HCT116 (cell line): ENCODE measurements at regions not wholly inside any gene's neighbourhood (a gene's known extent, or its start where the extent isn't known, plus 50 kb on each side); places are given as distances from the start of the nearest gene placed in this dataset.

Experiments used
- ATAC-seq: fragments of 200-7000 bp; cut with Tn5 transposase; 2 replicates; pipeline ENCODE4 v1.9.1; 2020; ENCODE audit warnings: mild to moderate bottlenecking, moderate library complexity
- BruUV-seq: library from RNA; stranded (reverse); fragments of 400-500 nt; replicated peaks from 2 replicates; lab custom pipeline; 2021; lab: Mats Ljungman, UMichigan
- CTCF ChIA-PET: fragments of 300-600 bp; sonication (Branson Sonifier 250); formaldehyde crosslinking; loops from one replicate; lab custom pipeline; 2021; ENCODE audit warnings: antibody characterized with exemption; lab: Charles Lee
- POLR2A ChIA-PET: fragments of 300-600, 350-600 bp; sonication (Branson Sonifier 250); formaldehyde crosslinking; loops from one replicate; lab custom pipeline; 2021; ENCODE audit warnings: antibody characterized with exemption; lab: Charles Lee
- RAD21 ChIA-PET, 2 experiments: fragments of 300-600 bp; sonication (Branson Sonifier 250); formaldehyde crosslinking; loops; one replicate each; lab custom pipeline; 2023; ENCODE audit warnings: low total read pairs in 2 of 2; ENCODE audit not compliant: uncharacterized antibody in 2 of 2, unreplicated experiment in 2 of 2, low non-redundant PET in 1 of 2; lab: Charles Lee
- DNase-seq: peaks from one replicate; pipeline ENCODE4 v3.0.0-alpha.2; 2010; ENCODE audit warnings: low read depth, low spot score
- H2AFZ ChIP-seq: fragments of 200-600 bp; shearing (Covaris generic), sonication (generic); 2 replicates; pipeline ENCODE4 v1.6.1; 2017; ENCODE audit warnings: low read depth, mixed run types, mixed read lengths, antibody characterized with exemption, low read length; ENCODE audit not compliant: poor library complexity, severe bottlenecking
- H3K27ac ChIP-seq: 2 replicates; pipeline ENCODE4 v1.5.1; 2012; ENCODE audit warnings: low read depth, low read length
- H3K27me3 ChIP-seq: fragments of 200-600 bp; sonication (generic); 2 replicates; pipeline ENCODE4 v1.6.1; 2016; ENCODE audit warnings: mixed run types, low read length, mixed read lengths; ENCODE audit not compliant: insufficient read depth
- H3K36me3 ChIP-seq, 2 experiments: fragments of 200-500 bp in 1 of 2; fragments of 200-600 bp in 1 of 2; sonication (Bioruptor generic) in 1 of 2; sonication (generic) in 1 of 2; 2 replicates each; pipeline versions ENCODE4 v1.5.1 to v1.6.1; 2014 to 2016; ENCODE audit warnings: low read length in 2 of 2, inconsistent platforms in 1 of 2, mixed read lengths in 1 of 2, mixed run types in 1 of 2; ENCODE audit not compliant: insufficient read depth in 2 of 2, control insufficient read depth in 1 of 2
- H3K4me1 ChIP-seq, 2 experiments: fragments of 200-600 bp in 1 of 2; sonication (generic) in 1 of 2; 2 replicates each; pipeline versions ENCODE4 v1.5.1 to v1.6.1; 2012 to 2017; ENCODE audit warnings: low read length in 2 of 2, inconsistent platforms in 1 of 2, mild to moderate bottlenecking in 1 of 2, mixed read lengths in 1 of 2, mixed run types in 1 of 2, moderate library complexity in 1 of 2; ENCODE audit not compliant: insufficient read depth in 2 of 2, control insufficient read depth in 1 of 2
- H3K4me2 ChIP-seq: fragments of 200-600 bp; sonication (generic); 2 replicates; pipeline ENCODE4 v1.6.1; 2017; ENCODE audit warnings: mixed run types, low read length, mixed read lengths
- H3K4me3 ChIP-seq, 2 experiments: fragments of 200-600 bp in 1 of 2; sonication (generic) in 1 of 2; replicated peaks in 1 of 2; 2 replicates each; pipeline ENCODE4 v1.5.1; 2011 to 2016; ENCODE audit warnings: low read length in 2 of 2, control low read depth in 1 of 2, low read depth in 1 of 2, mild to moderate bottlenecking in 1 of 2, mixed read lengths in 1 of 2, mixed run types in 1 of 2
- H3K79me2 ChIP-seq: fragments of 200-600 bp; sonication (generic); 2 replicates; pipeline ENCODE4 v1.6.1; 2017; ENCODE audit warnings: mild to moderate bottlenecking, mixed run types, low read length, moderate library complexity, mixed read lengths; ENCODE audit not compliant: insufficient read depth
- H3K9ac ChIP-seq: fragments of 200-600 bp; sonication (generic); 2 replicates; pipeline ENCODE4 v1.6.1; 2016; ENCODE audit warnings: low read length, mixed read lengths
- H3K9me2 ChIP-seq: fragments of 200-600 bp; sonication (generic), shearing (Covaris generic); 2 replicates; pipeline ENCODE4 v1.6.1; 2017; ENCODE audit warnings: mixed run types, mild to moderate bottlenecking, moderate library complexity; ENCODE audit not compliant: insufficient read depth
- H3K9me3 ChIP-seq, 2 experiments: fragments of 200-500 bp in 1 of 2; fragments of 200-600 bp in 1 of 2; sonication (Bioruptor generic) in 1 of 2; sonication (generic) in 1 of 2; 2 replicates each; pipeline ENCODE4 v1.6.1; 2014 to 2017; ENCODE audit warnings: low read length in 2 of 2, mixed read lengths in 2 of 2, inconsistent platforms in 1 of 2, low read depth in 1 of 2, mild to moderate bottlenecking in 1 of 2, mixed run types in 1 of 2, moderate library complexity in 1 of 2; ENCODE audit not compliant: control insufficient read depth in 1 of 2, insufficient read depth in 1 of 2
- H4K20me1 ChIP-seq: fragments of 200-600 bp; sonication (generic), shearing (Covaris generic); 2 replicates; pipeline ENCODE4 v1.6.1; 2017; ENCODE audit warnings: mixed run types, mild to moderate bottlenecking, moderate library complexity; ENCODE audit not compliant: insufficient read depth
- CEBPB ChIP-seq: IDR thresholded peaks from 2 replicates; pipeline ENCODE4 v1.6.1; 2012; ENCODE audit warnings: low read depth
- CTCF ChIP-seq, 3 experiments: fragments of 200-600 bp in 1 of 3; sonication (generic) in 1 of 3; IDR thresholded peaks in 2 of 3; conservative IDR thresholded peaks in 1 of 3; 2 replicates each; pipeline ENCODE4 v1.5.1; 2012 to 2017; ENCODE audit warnings: low read depth in 2 of 3, low read length in 2 of 3, antibody characterized with exemption in 1 of 3, borderline replicate concordance in 1 of 3, control low read depth in 1 of 3, mild to moderate bottlenecking in 1 of 3, mixed read lengths in 1 of 3, mixed run types in 1 of 3, moderate library complexity in 1 of 3; ENCODE audit not compliant: insufficient read depth in 1 of 3
- EZH2 ChIP-seq: fragments of 200-600 bp; sonication (generic); IDR thresholded peaks from 2 replicates; pipeline ENCODE4 v1.6.1; 2017; ENCODE audit warnings: antibody characterized with exemption, mixed run types
- EZH2phosphoT487 ChIP-seq: fragments of 200-600 bp; IDR thresholded peaks from 2 replicates; pipeline ENCODE4 v1.6.1; 2018; ENCODE audit warnings: antibody characterized with exemption, borderline replicate concordance
- FOSL1 ChIP-seq: IDR thresholded peaks from 2 replicates; pipeline ENCODE4 v1.6.1; 2012; ENCODE audit warnings: low read depth
- POLR2A ChIP-seq: IDR thresholded peaks from 2 replicates; pipeline ENCODE4 v1.7.0; 2011; ENCODE audit warnings: borderline replicate concordance; ENCODE audit not compliant: insufficient read depth, insufficient read length; ENCODE audit errors: extremely low read depth
- REST ChIP-seq: IDR thresholded peaks from 2 replicates; pipeline ENCODE4 v1.6.1; 2012; ENCODE audit warnings: low read depth
- SRF ChIP-seq: IDR thresholded peaks from 2 replicates; pipeline ENCODE4 v1.6.1; 2012; ENCODE audit warnings: low read depth
- ZBTB33 ChIP-seq: IDR thresholded peaks from 2 replicates; pipeline ENCODE4 v1.6.1; 2011; ENCODE audit warnings: mild to moderate bottlenecking, low read length, moderate library complexity; ENCODE audit not compliant: insufficient replicate concordance; ENCODE audit errors: extremely low read depth
- ZFX ChIP-seq: fragments of 450-650 bp; IDR thresholded peaks from 2 replicates; pipeline ENCODE4 v1.6.1; 2017
- ZNF274 ChIP-seq: fragments of 200-500 bp; sonication (Bioruptor generic); IDR thresholded peaks from 2 replicates; pipeline ENCODE4 v1.6.1; 2014; ENCODE audit warnings: mild to moderate bottlenecking, low read depth, low read length, inconsistent platforms
- intact Hi-C: fragments of 100-400 bp; cut with micrococcal nuclease; formaldehyde crosslinking; loops from 2 replicates; pipeline ENCODE4 v1.10.0; 2022
- TF ChIP-seq, protein P1 (sequence below): IDR thresholded peaks from 2 replicates; pipeline ENCODE4 v1.6.1; 2012

- CTCF ChIA-PET, result no interaction called here
- BruUV-seq, result no TSS peak
- DNase-seq (no peak), ATAC-seq (no peak)
- Histone ChIP-seq H3K27me3 (no peaks in the 10 kb centered on the region), H2AFZ (no peak overlapping the region), H3K9me2 (no peaks in the 10 kb centered on the region), H3K9ac (no peak overlapping the region), H3K36me3 (no peaks in the 10 kb centered on the region), H4K20me1 (no peaks in the 10 kb centered on the region)
- POLR2A ChIA-PET, result no interaction called here
- TF ChIP-seq ZFX (no peak), ZNF274 (no peak), FOSL1 (no peak)
- TF ChIP-seq, all 23 proteins: peak for 0
- H3K4me1 ChIP-seq, result peaks cover 21 to 24% of the 10 kb centered on the region in 2 experiments
- no peak overlapping the region for H3K27ac ChIP-seq
- no peaks in the 10 kb centered on the region for H3K79me2 ChIP-seq
- no peak overlapping the region for H3K4me2 ChIP-seq
- RAD21 ChIA-PET, result no interaction called here
- H3K4me3 ChIP-seq, result no peak overlapping the region
- intact Hi-C loops, result no loop called here
- H3K9me3 ChIP-seq, result no peaks in the 10 kb centered on the region
Observed at GRCh38 chr2:215615803-215616174, 179.9 kb upstream of the FN1 start.

DNA sequence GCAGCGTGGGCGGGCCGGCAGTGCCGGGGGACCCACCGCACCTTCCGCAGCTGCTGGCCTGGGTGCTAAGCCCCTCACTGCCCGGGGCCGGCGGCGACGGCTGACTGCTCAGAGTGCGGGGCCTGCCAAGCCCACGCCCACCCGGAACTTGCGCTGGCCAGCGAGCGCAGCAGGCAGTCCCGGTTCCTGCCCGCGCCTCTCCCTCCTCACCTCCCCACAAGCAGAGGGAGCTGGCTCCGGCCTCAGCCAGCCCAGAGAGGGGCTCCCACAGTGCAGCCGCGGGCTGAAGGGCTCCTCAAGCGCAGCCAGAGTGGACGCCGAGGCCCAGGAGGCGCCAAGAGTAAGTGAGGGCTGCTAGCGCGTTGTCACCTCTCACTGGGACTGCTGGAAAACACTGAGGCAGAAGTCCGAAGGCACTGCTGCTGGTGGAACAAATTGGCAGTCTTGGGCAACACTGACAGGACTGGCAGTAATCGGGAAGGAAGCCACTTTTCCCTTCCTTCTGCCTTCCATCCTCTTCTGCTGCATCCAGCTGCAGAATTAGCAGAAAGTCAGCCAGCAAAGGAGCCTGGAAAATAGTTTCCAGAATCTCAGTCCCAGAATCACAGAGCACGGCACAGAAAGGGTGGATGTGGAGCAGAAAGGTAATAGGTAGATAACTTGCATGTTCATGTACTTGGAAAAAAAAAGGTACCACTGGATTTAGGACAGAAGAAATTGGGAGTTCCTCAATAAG, 179.4 kb upstream of the FN1 start:
- BruUV-seq, result no TSS peak
- intact Hi-C loops, result no loop called here
- RAD21 ChIA-PET, result no interaction called here
- Histone ChIP-seq H3K79me2 (no peaks in the 10 kb centered on the region), H3K9me2 (no peaks in the 10 kb centered on the region), H3K27ac (no peak overlapping the region), H3K4me3 (no peak overlapping the region), H2AFZ (no peak overlapping the region), H3K9ac (no peak overlapping the region), H3K4me1 (peaks cover 17 to 21% of the 10 kb centered on the region in 2 experiments), H3K36me3 (no peaks in the 10 kb centered on the region), H4K20me1 (no peaks in the 10 kb centered on the region), H3K4me2 (no peak overlapping the region), H3K27me3 (no peaks in the 10 kb centered on the region), H3K9me3 (no peaks in the 10 kb centered on the region)
- CTCF ChIA-PET, result no interaction called here
- no peak for ATAC-seq
- no peak for DNase-seq
- POLR2A ChIA-PET, result no interaction called here
- TF ChIP-seq ZBTB33 (no peak), EZH2phosphoT487 (no peak), CEBPB (no peak), FOSL1 (no peak), POLR2A (no peak), REST (no peak), SRF (no peak), CTCF (IDR thresholded peaks at IDR 0.05 in 2 of 3, conservative IDR thresholded peaks at IDR 0.05 in 1 of 3; ENCODE audit: borderline replicate concordance in 1 of 3, insufficient read depth in 1 of 3, low read depth in 2 of 3, low read length in 2 of 3) (no peak), EZH2 (no peak)
- TF ChIP-seq, protein P1, sequence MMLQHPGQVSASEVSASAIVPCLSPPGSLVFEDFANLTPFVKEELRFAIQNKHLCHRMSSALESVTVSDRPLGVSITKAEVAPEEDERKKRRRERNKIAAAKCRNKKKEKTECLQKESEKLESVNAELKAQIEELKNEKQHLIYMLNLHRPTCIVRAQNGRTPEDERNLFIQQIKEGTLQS, result no peak
